Cardiac muscle cell (in vitro differentiated cells and primary cell): ENCODE measurements at regions not wholly inside any gene's neighbourhood (a gene's known extent, or its start where the extent isn't known, plus 50 kb on each side); places are given as distances from the start of the nearest gene placed in this dataset.
A peak's percentile ranks its signal among the peaks of the same experiment; 100 is the strongest.

Experiments
- DNase-seq, 2 donors: peaks; one replicate each; pipeline versions ENCODE4 v3.0.0 to v3.0.0-alpha.2; 2010 to 2017; ENCODE audit warnings: low read depth in 1 of 2, low spot score in 1 of 2
- H3K27ac ChIP-seq: fragments of 200-600 bp; sonication (generic); 2 replicates; pipeline ENCODE4 v1.5.1; 2016
- H3K27me3 ChIP-seq: fragments of 200-600 bp; sonication (generic); 2 replicates; pipeline ENCODE4 v1.6.0; 2016; ENCODE audit warnings: control low read depth
- H3K36me3 ChIP-seq: fragments of 200-600 bp; sonication (generic); 2 replicates; pipeline ENCODE4 v1.5.1; 2016; ENCODE audit warnings: control low read depth
- H3K4me1 ChIP-seq: fragments of 200-600 bp; sonication (generic); 2 replicates; pipeline ENCODE4 v1.8.1; 2017; ENCODE audit warnings: low read depth, mild to moderate bottlenecking, mixed run types
- H3K4me3 ChIP-seq: fragments of 200-600 bp; sonication (generic); 2 replicates; pipeline ENCODE4 v1.5.1; 2016; ENCODE audit warnings: mild to moderate bottlenecking
- H3K9me3 ChIP-seq: fragments of 200-600 bp; sonication (generic); 2 replicates; pipeline ENCODE4 v1.5.1; 2017; ENCODE audit warnings: low read depth, mild to moderate bottlenecking, control low read depth
- CTCF ChIP-seq: IDR thresholded peaks from 2 replicates; pipeline ENCODE4 v1.5.1; 2012; ENCODE audit warnings: low read depth, mild to moderate bottlenecking, low read length

- Histone ChIP-seq H3K27ac (no peak overlapping the region), H3K4me1 (no peaks in the 10 kb centered on the region), H3K27me3 (peaks cover 44% of the 10 kb centered on the region), H3K4me3 (no peak overlapping the region), H3K9me3 (no peaks in the 10 kb centered on the region), H3K36me3 (no peaks in the 10 kb centered on the region)
- no peak for TF ChIP-seq CTCF
- peak in 1 of 2 donors; percentile 42 for DNase-seq
Measured at GRCh38 chr21:35882791-35883240, 177.5 kb downstream of the SETD4 start.

- peaks cover 56% of the 10 kb centered on the region for H3K27me3 ChIP-seq
- no peak for DNase-seq
- no peak for TF ChIP-seq CTCF
- no peak overlapping the region for H3K4me3 ChIP-seq
- H3K36me3 ChIP-seq: no peaks in the 10 kb centered on the region
- H3K4me1 ChIP-seq: no peaks in the 10 kb centered on the region
- H3K9me3 ChIP-seq: no peaks in the 10 kb centered on the region
- H3K27ac ChIP-seq: no peak overlapping the region
Measured at GRCh38 chr21:35873441-35873840, 186.9 kb downstream of the SETD4 start.

DNA sequence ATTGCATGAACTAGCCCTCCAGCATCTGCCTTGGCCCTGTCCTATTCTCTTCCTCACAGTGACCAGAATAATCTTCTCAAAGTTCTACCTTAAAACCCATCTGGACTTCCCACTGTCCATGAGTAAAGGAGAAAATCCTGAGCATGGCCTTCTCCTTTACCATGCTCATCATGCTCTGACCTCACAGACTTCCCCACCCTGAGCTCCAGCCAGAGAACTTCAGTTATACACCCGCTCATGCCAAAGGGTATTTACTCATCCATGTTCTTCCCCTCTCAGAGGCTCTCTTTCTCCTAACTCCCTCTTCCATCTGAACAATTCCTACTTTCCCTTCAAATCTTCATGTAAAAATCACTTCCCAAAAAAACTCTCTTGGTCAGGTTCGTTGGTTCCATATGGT lies 188.4 kb downstream of the SETD4 start:
- Histone ChIP-seq H3K9me3 (no peaks in the 10 kb centered on the region), H3K27me3 (peaks cover 48% of the 10 kb centered on the region), H3K27ac (no peak overlapping the region), H3K4me3 (no peak overlapping the region), H3K4me1 (no peaks in the 10 kb centered on the region), H3K36me3 (no peaks in the 10 kb centered on the region)
- DNase-seq: no peak
- TF ChIP-seq CTCF: no peak

- DNase-seq: no peak
Measured at GRCh38 chr21:35868869-35869223, 191.5 kb downstream of the SETD4 start.

DNA sequence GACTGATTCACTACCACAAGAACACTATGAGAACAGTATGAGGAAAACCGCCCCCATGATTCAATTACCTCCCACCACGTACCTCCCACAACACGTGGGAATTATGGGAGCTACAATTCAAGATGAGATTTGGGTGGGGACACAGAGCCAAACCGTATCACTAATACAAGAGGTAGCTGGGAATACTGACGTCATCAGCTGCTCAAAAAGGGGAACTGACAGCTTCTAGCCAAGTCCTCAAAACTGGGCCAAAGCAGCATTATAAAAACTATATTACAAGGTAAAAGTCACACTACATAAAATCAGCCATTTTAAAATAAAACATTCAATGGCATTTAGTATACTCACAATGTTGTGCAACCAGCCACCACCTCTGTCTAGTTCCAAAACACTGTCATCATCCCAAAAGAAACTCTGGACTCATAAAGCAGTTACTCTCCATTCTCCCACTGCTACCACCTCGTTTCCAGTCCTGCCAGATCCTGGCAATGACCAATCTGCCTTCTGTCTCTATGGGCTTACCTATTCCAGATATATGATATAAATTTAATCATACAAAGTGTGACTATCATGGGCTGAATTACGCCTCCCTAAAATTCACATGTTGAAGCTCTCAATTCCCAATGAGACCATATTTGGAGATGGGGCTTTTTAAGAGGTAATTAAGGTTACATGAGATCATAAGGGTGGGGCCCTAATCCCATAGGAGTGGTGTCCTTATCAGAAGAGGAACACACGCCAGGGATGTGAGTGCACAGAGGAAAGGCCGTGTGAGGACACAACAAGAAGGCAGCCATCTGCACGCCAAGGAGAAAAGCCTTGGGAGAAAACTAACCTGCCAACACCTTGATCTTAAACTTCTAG lies 192.1 kb downstream of the SETD4 start:
- no peaks in the 10 kb centered on the region for H3K9me3 ChIP-seq
- H3K4me3 ChIP-seq: no peak overlapping the region
- no peak for TF ChIP-seq CTCF
- no peaks in the 10 kb centered on the region for H3K4me1 ChIP-seq
- H3K27me3 ChIP-seq: peaks cover 39% of the 10 kb centered on the region
- H3K27ac ChIP-seq: no peak overlapping the region
- no peak for DNase-seq
- no peaks in the 10 kb centered on the region for H3K36me3 ChIP-seq

More at GRCh38 chr21:35868869-35869223, 191.5 kb downstream of the SETD4 start:
- no peak for TF ChIP-seq CTCF
- H3K27me3 ChIP-seq: peaks cover 44% of the 10 kb centered on the region
- no peaks in the 10 kb centered on the region for H3K36me3 ChIP-seq
- H3K27ac ChIP-seq: no peak overlapping the region
- no peak overlapping the region for H3K4me3 ChIP-seq
- H3K9me3 ChIP-seq: no peaks in the 10 kb centered on the region
- H3K4me1 ChIP-seq: no peaks in the 10 kb centered on the region
